K562 (cell line): ENCODE measurements at regions not wholly inside any gene's neighbourhood (a gene's known extent, or its start where the extent isn't known, plus 50 kb on each side); places are given as distances from the start of the nearest gene placed in this dataset.

ENCODE experiments used
- EZH2 ChIP-seq: IDR thresholded peaks from 2 replicates; pipeline ENCODE4 v1.6.1; 2012; ENCODE audit warnings: low read depth, mild to moderate bottlenecking, inconsistent platforms, low read length, borderline replicate concordance
- KAT7 ChIP-seq: sonication (generic); formaldehyde crosslinking; IDR thresholded peaks from 2 replicates; pipeline ENCODE4 v1.8.0; 2022; ENCODE audit warnings: missing genetic modification reagents, mild to moderate bottlenecking, borderline replicate concordance
- TSC22D4 ChIP-seq: fragments of 450-650 bp; IDR thresholded peaks from 2 replicates; pipeline ENCODE4 v1.6.1; 2016; ENCODE audit warnings: missing genetic modification characterization, missing biosample characterization, control low read depth
- YBX1 ChIP-seq: fragments of 450-650 bp; IDR thresholded peaks from 2 replicates; pipeline ENCODE4 v1.7.1; 2016; ENCODE audit warnings: mild to moderate bottlenecking
- TF ChIP-seq, protein P1 (sequence below), 3 experiments: IDR thresholded peaks in 2 of 3; conservative IDR thresholded peaks in 1 of 3; 2 replicates each; pipeline ENCODE4 v1.5.1; 2011 to 2012; ENCODE audit warnings: low read length in 3 of 3, mild to moderate bottlenecking in 3 of 3, control low read depth in 2 of 3, improper control_type of control experiment in 1 of 3, inconsistent platforms in 1 of 3, low read depth in 1 of 3, mixed read lengths in 1 of 3, moderate library complexity in 1 of 3; ENCODE audit not compliant: insufficient read depth in 2 of 3
- TF ChIP-seq, protein P2 (sequence below): sonication (generic); formaldehyde crosslinking; IDR thresholded peaks from 2 replicates; pipeline ENCODE4 v1.8.1; 2022; ENCODE audit warnings: missing genetic modification reagents
- TF ChIP-seq, protein P3 (sequence below): fragments of 250-450 bp; sonication (Bioruptor Pico); IDR thresholded peaks from 2 replicates; pipeline ENCODE4 v1.4.0; 2020; ENCODE audit warnings: mild to moderate bottlenecking
- TF ChIP-seq, protein P4 (sequence below): fragments of 250-450 bp; sonication (Bioruptor Pico); IDR thresholded peaks from 2 replicates; pipeline ENCODE4 v1.5.0; 2021; ENCODE audit warnings: mild to moderate bottlenecking, moderate library complexity

DNA sequence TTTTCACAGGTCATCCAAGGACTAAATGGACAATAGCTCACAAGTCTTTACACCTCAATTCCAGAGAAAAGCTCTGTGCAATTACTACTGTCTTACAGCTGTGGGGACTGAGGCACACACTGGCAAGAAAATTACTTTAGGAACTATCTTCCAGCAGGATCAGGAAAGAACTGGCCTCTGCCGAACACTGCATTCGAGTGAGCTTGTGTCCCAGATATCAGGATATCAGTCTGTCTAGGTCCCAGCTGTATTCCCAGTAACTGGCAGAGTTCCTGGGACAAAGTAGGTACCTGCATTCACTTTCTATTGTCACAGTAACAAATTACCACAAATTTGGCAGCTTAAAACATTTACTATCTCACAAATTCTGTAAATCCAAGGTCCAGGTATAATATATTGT lies 183.7 kb downstream of the IRS1 start:
- TF ChIP-seq TSC22D4 (tag) (no peak), KAT7 (no peak), EZH2 (no peak), YBX1 (no peak)
- TF ChIP-seq, protein P1, sequence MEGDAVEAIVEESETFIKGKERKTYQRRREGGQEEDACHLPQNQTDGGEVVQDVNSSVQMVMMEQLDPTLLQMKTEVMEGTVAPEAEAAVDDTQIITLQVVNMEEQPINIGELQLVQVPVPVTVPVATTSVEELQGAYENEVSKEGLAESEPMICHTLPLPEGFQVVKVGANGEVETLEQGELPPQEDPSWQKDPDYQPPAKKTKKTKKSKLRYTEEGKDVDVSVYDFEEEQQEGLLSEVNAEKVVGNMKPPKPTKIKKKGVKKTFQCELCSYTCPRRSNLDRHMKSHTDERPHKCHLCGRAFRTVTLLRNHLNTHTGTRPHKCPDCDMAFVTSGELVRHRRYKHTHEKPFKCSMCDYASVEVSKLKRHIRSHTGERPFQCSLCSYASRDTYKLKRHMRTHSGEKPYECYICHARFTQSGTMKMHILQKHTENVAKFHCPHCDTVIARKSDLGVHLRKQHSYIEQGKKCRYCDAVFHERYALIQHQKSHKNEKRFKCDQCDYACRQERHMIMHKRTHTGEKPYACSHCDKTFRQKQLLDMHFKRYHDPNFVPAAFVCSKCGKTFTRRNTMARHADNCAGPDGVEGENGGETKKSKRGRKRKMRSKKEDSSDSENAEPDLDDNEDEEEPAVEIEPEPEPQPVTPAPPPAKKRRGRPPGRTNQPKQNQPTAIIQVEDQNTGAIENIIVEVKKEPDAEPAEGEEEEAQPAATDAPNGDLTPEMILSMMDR (IDR thresholded peaks at IDR 0.05 in 2 of 3, conservative IDR thresholded peaks at IDR 0.05 in 1 of 3; ENCODE audit: insufficient read depth in 2 of 3, low read depth in 1 of 3, low read length in 3 of 3): no peak
- TF ChIP-seq, protein P2, sequence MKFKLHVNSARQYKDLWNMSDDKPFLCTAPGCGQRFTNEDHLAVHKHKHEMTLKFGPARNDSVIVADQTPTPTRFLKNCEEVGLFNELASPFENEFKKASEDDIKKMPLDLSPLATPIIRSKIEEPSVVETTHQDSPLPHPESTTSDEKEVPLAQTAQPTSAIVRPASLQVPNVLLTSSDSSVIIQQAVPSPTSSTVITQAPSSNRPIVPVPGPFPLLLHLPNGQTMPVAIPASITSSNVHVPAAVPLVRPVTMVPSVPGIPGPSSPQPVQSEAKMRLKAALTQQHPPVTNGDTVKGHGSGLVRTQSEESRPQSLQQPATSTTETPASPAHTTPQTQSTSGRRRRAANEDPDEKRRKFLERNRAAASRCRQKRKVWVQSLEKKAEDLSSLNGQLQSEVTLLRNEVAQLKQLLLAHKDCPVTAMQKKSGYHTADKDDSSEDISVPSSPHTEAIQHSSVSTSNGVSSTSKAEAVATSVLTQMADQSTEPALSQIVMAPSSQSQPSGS: no peak
- TF ChIP-seq, protein P3, sequence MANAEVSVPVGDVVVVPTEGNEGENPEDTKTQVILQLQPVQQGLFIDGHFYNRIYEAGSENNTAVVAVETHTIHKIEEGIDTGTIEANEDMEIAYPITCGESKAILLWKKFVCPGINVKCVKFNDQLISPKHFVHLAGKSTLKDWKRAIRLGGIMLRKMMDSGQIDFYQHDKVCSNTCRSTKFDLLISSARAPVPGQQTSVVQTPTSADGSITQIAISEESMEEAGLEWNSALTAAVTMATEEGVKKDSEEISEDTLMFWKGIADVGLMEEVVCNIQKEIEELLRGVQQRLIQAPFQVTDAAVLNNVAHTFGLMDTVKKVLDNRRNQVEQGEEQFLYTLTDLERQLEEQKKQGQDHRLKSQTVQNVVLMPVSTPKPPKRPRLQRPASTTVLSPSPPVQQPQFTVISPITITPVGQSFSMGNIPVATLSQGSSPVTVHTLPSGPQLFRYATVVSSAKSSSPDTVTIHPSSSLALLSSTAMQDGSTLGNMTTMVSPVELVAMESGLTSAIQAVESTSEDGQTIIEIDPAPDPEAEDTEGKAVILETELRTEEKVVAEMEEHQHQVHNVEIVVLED (CRISPR knock-in tag): no peak
- TF ChIP-seq, protein P4, sequence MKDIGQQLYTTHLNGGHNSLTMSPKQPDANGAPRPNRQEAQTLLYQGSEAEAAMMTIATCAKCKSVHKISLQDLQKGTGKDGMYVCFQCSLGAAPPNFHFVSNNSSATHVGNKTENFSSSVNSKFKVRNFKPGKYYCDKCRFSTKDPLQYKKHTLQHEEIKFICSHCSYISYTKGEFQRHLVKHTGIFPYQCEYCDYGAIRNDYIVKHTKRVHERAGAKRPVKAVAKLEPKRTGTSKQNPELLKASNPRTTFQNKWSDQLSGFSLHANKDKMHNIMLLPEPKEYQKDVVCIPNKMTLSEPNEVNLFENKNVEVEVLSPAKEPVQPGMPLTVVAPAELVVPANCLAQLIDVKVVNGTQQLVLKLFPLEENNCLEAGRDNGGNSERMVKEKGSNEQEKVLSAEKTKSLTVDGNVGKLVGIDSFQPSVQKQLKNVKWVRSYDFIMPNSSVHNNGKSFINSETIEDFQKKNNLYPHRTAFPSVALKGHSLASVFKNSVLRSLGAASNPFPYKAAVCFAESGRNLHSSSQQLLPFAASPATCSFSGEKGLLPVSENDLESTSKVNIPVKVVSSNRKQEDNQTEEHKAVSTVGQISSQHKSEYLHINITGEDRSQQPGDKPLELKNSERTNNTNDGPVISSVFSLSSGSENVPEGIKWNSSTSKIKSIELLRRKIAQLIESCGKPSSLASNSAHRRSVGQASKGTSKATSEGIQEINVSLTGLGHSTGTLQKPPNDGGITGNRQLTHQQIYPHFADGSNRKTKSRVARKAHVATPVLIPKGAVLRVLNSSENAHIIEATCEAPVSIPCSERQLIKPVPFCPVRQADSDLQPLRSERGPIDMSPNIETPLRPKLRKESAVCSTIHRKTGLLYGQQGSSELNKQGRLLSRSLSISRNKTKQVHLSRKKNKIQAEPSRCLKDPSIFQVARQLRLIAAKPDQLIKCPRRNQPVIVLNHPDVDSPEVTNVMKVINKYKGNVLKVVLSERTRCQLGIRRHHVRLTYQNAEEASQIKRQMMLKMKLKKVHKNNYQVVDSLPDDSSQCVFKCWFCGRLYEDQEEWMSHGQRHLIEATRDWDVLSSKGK (CRISPR knock-in tag): no peak
